ENCODE measurements at regions not wholly inside any gene's neighbourhood (a gene's known extent, or its start where the extent isn't known, plus 50 kb on each side); places are given as distances from the start of the nearest gene placed in this dataset.

DNA sequence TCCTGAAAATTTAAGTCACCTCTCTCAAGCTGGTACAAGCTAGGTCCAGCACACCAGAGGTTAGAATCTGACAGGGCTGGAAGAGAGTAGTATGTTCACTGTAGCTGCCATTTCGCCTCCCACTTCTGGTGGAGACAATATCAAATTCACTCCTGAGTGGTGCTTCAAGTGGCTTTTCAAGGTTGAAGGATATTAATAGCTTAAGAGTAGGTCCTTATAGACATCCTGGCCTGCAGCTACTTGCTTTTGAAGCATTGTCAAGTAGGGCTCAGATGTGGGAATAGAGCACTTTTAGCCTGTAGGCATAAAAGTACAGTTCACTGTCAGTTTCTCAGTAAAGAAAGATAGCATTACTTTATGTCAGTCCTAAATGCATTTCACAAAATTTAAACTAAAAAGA is 270.5 kb upstream of the PLPP4 start:
- TF ChIP-seq, protein P1, sequence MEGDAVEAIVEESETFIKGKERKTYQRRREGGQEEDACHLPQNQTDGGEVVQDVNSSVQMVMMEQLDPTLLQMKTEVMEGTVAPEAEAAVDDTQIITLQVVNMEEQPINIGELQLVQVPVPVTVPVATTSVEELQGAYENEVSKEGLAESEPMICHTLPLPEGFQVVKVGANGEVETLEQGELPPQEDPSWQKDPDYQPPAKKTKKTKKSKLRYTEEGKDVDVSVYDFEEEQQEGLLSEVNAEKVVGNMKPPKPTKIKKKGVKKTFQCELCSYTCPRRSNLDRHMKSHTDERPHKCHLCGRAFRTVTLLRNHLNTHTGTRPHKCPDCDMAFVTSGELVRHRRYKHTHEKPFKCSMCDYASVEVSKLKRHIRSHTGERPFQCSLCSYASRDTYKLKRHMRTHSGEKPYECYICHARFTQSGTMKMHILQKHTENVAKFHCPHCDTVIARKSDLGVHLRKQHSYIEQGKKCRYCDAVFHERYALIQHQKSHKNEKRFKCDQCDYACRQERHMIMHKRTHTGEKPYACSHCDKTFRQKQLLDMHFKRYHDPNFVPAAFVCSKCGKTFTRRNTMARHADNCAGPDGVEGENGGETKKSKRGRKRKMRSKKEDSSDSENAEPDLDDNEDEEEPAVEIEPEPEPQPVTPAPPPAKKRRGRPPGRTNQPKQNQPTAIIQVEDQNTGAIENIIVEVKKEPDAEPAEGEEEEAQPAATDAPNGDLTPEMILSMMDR (IDR thresholded peaks at IDR 0.05) = no peak
- no peak for TF ChIP-seq EZH2 (IDR thresholded peaks at IDR 0.05; ENCODE audit: borderline replicate concordance, insufficient read depth, low read depth, low read length, poor library complexity, severe bottlenecking)
